Ramos (cell line): ENCODE measurements at regions not wholly inside any gene's neighbourhood (a gene's known extent, or its start where the extent isn't known, plus 50 kb on each side); places are given as distances from the start of the nearest gene placed in this dataset.

ENCODE experiments used
- in situ Hi-C: fragments of 300-500 bp; cut with MboI; formaldehyde crosslinking; loops from one replicate; pipeline ENCODE4 v1.14.3; 2022; ENCODE audit warnings: low sequenced_read_pairs; ENCODE audit not compliant: unreplicated experiment

- in situ Hi-C loops: no loop called here
Measured at GRCh38 chr16:86457501-86458148, 52.7 kb upstream of the FOXF1 start.

- in situ Hi-C loops: no loop called here
Measured at GRCh38 chr16:86458149-86458777, 52.1 kb upstream of the FOXF1 start.

- in situ Hi-C loops: no loop called here
Measured at GRCh38 chr16:86459266-86459665, 51.1 kb upstream of the FOXF1 start.
